ENCODE measurements at regions not wholly inside any gene's neighbourhood (a gene's known extent, or its start where the extent isn't known, plus 50 kb on each side); places are given as distances from the start of the nearest gene placed in this dataset.

GRCh38 chr7:85306115-85306514 is 119.3 kb upstream of the SEMA3D start:
- no peak overlapping the region for H3K4me3 ChIP-seq (ENCODE audit: low read depth, low read length)
- TF ChIP-seq, protein P1, sequence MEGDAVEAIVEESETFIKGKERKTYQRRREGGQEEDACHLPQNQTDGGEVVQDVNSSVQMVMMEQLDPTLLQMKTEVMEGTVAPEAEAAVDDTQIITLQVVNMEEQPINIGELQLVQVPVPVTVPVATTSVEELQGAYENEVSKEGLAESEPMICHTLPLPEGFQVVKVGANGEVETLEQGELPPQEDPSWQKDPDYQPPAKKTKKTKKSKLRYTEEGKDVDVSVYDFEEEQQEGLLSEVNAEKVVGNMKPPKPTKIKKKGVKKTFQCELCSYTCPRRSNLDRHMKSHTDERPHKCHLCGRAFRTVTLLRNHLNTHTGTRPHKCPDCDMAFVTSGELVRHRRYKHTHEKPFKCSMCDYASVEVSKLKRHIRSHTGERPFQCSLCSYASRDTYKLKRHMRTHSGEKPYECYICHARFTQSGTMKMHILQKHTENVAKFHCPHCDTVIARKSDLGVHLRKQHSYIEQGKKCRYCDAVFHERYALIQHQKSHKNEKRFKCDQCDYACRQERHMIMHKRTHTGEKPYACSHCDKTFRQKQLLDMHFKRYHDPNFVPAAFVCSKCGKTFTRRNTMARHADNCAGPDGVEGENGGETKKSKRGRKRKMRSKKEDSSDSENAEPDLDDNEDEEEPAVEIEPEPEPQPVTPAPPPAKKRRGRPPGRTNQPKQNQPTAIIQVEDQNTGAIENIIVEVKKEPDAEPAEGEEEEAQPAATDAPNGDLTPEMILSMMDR (conservative IDR thresholded peaks at IDR 0.05; ENCODE audit: low read depth, low read length), result no peak
- DNase-seq (ENCODE audit: low read depth), result no peak

- DNase-seq (ENCODE audit: low read depth), result no peak
- TF ChIP-seq, protein P1 (conservative IDR thresholded peaks at IDR 0.05; ENCODE audit: low read depth, low read length), result no peak
- no peak overlapping the region for H3K4me3 ChIP-seq (ENCODE audit: low read depth, low read length)
These were observed 107.3 kb upstream of the SEMA3D start for GRCh38 chr7:85294176-85294575.

GRCh38 chr7:85292908-85293576 is 106.2 kb upstream of the SEMA3D start:
- DNase-seq (ENCODE audit: low read depth), result no peak
- no peak overlapping the region for H3K4me3 ChIP-seq (ENCODE audit: low read depth, low read length)
- TF ChIP-seq, protein P1 (conservative IDR thresholded peaks at IDR 0.05; ENCODE audit: low read depth, low read length), result no peak

GRCh38 chr7:85290269-85290668 is 103.4 kb upstream of the SEMA3D start:
- no peak overlapping the region for H3K4me3 ChIP-seq (ENCODE audit: low read depth, low read length)
- DNase-seq (ENCODE audit: low read depth), result no peak

DNA sequence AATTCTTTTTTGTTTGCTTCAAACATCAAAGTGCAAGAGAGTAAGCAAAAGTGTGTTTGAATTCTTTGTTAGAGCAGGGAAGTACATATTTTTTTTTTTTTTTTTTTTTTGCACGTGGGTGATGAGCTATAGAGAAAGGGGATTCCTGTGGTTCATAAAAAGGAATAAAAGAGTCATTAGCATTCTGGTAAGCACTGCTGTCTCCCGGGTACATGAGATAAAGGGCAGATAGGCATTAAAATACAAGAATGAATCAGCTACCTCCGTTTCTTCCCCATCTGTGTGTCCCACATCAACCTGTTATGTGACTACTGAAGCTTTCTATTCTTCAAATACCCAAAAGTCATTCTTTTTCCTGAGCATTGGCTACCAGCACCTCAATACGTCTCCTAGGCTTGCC is 102.4 kb upstream of the SEMA3D start:
- DNase-seq (ENCODE audit: low read depth), result no peak
- TF ChIP-seq, protein P1 (conservative IDR thresholded peaks at IDR 0.05; ENCODE audit: low read depth, low read length), result no peak
- H3K4me3 ChIP-seq (ENCODE audit: low read depth, low read length), result no peak overlapping the region

More at GRCh38 chr7:85290269-85290668, 103.4 kb upstream of the SEMA3D start:
- TF ChIP-seq, protein P1 (conservative IDR thresholded peaks at IDR 0.05; ENCODE audit: low read depth, low read length), result no peak

DNA sequence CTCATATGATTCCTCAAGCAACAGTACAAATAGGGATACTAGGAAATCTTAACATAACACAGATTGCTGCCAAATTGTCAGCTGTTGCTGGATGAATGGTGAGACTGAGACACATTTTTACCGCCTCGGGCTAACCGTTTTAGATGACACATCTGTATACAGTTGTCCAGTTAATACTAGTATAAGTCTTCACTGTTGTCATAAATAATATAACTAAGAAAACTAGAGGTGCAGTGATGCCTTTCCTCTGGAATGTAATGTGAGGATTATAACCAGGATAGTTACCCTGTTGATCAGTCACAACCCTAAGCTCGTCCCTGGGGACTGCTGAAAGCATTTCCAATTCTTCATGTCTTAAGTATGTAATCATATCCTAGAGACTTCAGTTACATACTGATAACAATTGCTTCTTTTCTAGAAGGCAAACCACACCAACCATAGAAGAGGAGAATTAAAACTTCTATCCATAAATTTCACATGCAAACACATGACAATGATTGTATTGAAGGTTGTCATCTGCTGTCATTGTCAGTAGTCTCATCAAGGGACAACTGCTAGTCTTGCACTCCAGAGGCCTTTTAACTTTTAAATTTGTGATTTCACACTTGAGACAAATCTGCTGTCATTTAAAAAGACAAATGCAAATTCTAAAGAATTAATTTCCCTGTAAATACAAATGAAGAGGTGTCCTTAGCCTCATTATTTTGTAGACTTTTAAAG is 100.4 kb upstream of the SEMA3D start:
- DNase-seq (ENCODE audit: low read depth), result no peak
- TF ChIP-seq, protein P1 (conservative IDR thresholded peaks at IDR 0.05; ENCODE audit: low read depth, low read length), result no peak
- no peak overlapping the region for H3K4me3 ChIP-seq (ENCODE audit: low read depth, low read length)

Measured in epithelial cell of proximal tubule (primary cell).